LoVo (cell line): ENCODE measurements at regions not wholly inside any gene's neighbourhood (a gene's known extent, or its start where the extent isn't known, plus 50 kb on each side); places are given as distances from the start of the nearest gene placed in this dataset.

ENCODE experiments used
- DNase-seq: peaks from one replicate; pipeline ENCODE4 v3.0.0-alpha.2; 2016; ENCODE audit warnings: low spot score

DNA sequence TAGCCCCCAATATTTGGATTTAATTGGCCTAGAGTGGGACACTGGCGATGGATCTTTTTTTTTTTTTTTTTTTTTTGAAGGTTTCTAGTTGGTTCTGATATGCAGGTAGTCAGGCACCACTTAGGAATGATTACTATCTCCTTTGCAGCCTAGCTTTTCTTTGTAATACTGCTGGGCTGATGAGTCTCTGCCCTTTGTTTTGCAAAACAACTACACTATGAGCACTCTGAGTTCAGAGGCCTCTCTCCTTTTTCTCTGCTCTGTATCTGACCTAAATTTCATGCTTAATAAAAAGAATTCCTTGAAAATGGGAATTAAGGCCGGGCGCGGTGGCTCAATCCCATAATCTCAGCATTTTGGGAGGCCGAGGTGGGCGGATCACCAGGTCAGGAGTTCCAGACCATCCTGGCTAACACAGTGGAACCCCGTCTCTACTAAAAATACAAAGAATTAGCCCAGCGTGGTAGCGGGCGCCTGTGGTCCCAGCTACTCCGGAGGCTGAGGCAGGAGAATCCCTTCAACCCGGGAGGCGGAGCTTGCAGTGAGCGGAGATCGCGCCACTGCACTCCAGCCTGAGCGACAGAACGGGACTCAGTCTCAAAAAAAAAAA is 1312.3 kb downstream of the FAM181B start:
- DNase-seq, result no peak

DNA sequence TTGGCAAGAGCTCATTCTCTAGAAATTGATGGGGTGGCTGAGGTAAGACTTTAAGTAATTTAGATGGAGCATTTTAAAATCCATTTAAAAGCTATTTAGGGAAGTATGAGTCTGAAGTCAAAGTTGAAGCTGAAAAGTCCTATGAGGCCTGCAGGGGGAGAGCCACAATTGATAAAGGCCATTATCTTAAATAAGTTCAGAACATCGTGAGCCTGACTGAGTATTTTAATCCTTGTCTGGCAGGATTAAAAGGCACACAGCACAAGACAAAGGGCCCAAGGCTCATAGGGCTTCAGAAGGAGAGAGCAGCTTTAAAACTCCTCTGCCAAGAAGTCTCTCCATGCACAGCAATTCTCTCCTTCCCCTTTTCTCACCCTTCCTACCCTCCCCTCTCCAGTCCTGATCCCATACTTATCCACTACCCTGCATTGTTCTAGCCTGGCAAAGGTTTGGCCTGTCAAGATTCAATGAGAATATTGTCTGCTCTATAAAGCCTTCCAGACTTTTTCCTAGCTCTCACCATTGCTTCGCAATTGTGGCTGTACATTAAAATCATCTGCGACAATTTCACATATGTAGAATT is 1312.9 kb downstream of the FAM181B start:
- DNase-seq, result no peak

DNA sequence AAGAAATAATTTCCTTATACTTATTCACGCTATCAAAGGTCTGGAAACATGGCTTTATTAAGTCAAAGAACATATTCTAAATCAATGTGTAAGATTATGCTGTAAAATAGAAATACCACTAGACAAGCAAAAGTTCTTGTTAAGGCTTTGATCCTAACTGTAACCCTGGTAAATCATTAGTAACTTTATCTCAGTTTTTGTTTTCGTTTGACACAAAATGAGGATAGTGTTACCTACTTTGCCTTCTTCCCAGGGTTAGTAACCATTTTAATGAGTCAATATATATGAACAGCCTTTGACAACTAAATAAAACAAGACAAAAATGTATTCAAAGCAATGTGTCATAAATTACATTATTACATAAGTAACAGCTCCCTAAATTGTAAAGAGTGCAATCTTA is 1336.3 kb downstream of the FAM181B start:
- no peak for DNase-seq

DNA sequence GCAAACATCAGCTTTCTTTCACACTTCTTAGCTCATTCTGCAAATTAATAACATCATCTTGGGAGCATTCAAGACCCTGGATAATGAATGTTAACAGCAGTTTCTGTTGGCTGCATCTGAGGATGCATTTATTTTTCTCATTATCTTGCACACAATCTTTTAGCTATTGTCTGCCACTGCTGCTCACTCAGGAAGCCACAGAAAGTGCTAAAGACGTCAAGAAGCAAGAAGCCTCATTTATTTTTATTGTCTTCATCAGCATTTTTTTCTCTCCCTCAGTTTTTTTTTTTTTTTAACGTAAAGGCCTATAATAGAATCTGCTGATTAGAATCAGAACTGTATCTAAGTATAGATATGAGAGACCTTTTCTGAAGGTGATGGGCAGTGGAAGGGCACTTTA is 1339.4 kb downstream of the FAM181B start:
- DNase-seq, result no peak

DNA sequence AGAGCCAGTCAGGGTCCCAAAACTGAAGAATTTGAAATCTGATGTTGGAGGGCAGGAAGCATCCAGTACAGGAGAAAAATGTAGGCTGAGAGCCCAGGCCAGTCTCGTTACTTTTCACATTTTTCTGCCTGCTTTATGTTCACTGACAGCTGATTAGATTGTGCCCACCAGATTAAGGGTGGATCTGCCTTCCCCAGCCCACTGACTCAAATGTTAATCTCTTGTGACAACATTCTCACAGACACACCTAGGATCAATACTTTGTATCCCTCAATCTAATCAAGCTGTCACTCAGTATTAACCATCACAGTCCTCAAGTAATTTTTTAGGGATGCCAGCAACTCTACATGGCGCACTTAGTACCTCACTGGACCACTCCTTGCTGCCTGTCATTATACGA is 1345.3 kb downstream of the FAM181B start:
- DNase-seq, result no peak

DNA sequence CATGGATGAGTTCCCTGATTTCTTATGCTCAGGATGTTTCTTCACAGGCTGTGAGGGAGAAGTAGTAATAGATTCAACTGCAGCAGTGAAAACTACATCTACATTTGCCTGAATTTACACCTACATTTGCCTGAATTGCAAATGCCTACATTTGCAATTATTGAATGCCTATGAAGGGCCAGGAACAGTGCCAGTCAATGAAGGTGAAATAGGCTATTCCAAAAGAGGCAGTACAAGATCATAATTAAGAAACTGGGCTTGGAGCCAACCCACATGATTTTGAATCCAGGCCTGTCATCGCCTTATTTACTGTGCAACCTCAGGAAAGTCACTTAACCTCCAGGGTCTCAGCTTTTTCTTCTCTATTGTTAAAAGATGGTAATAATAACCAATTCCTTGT is 1353.3 kb downstream of the FAM181B start:
- DNase-seq, result no peak

DNA sequence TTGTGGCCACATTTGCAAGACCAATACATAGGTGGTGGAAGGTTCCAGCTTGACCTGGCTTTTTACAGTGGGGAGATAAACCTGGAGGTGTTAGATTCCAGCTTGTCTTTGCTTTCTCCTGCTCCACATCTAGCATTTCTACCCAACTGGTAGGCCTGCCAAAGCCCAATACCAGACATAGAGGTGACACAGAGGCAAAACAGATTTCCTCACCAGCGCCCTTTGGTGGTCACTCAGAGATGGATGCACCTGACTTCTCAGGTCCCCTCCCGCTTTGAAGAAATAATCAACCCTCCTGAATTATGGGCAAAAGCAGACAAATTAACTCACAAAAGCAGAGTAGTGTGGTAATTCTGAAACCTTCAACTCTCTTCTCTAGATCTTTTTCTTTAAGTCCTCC is 1356.2 kb downstream of the FAM181B start:
- no peak for DNase-seq

DNA sequence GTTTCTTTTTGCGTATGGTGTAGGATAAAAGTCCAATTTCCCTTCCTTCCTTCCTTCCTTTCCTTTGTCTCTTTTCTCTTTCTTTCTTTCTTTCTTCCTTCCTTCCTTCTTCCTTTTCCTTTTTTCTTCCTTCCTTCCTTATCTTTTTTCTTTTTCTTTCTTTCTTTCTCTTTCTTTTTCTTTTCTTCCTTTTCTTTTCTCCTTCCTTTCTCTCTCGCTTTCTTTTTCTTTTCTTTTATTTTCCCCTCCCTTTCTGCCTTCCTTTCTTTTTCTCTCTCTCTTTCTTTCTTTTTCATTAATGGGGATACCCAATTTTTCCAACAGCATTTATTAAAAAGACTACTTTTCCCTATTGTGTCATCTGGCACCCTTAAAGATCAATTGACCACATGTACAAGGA is 1359.7 kb downstream of the FAM181B start:
- DNase-seq, result no peak

DNA sequence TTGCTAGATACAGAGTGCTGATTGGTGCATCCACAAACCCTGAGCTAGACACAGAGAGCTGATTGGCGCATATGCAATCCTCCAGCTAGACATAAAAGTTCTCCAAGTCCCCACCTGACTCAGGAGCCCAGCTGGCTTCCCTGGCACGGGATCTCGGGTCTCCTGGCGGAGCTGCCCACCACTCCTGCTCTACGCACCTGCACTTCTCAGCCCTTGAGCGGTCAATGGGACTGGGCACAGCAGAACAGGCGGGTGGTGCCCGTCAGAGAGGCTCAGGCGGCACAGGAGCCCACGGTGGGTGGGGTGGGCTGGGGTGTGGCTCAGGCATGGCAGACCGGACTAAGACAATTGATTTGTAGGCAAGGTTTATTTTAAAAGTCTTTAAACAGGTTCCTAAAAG is 1365.5 kb downstream of the FAM181B start:
- DNase-seq, result no peak

DNA sequence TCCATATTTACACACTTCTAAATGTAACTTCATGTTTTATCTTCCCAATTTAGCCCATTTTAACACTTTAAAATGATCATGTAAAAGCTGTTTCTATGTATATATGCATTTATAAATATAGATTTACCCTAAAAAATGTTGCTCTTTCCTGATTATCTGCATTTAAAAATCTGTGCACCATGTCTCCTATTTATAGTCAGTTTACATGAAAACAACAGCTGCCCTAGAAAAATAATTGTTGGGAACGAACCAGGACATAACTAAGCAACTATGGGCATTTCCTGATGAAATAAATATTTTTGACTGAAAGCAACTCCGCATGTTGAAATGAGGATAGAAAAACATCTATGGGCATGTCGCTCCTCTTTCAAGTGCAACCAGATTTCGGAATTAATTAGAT is 1368.2 kb downstream of the FAM181B start:
- no peak for DNase-seq

DNA sequence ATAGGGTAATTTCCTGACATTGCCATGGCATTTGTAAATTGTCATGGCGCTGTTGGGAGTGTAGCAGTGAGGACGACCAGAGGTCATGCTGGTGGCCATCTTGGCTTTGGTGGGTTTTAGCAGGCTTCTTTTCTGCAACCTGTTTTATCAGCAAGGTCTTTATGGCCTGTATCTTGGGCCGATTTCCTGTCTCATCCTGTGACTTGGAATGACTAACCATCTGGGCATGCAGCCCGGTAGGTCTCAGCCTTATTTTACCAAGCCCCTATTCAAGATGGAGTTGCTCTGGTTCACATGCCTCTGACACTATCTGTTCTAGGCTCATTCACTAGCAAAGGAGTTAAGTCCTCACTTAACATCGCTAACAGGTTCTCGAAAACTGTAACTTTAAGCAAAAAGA is 1374.2 kb downstream of the FAM181B start:
- DNase-seq, result no peak

DNA sequence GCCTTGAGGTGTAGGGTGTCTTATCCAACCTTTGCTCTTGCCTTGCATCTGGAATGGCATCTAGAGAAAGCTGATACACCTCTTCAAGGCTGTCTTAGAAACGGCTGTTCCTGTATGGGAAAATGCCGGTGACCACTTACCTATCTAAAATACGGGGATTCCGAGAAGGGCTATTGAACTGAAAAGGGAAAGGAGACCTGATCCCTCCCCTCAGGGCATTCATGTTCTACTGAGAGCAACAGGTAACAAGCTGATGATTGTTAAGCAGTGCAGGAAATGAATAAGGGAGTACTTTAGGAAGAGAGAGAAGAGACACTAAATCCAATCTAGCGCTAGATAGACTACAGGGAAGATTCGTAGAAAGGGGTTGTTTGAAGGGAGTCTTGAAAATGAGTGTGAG is 1388.1 kb downstream of the FAM181B start:
- no peak for DNase-seq

DNA sequence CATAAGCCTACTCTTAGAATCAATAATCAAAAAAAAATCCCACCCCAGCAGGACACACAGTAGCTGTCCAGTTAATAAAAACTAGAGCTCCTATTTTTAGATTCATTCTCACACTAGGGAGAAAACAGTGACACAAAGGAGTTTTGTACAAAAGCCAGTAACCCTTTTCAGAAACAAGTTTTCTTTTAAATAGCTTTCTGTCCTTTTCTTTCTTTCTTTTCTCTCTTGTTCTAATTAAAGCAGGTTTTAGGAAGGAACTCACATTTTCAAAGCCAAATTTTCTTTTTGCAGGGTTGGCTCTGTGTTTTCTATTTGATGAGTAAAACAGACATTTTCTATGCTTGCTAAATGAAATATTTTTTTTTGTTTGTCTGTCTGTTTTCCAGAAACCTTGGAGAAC is 1390.7 kb downstream of the FAM181B start:
- no peak for DNase-seq

DNA sequence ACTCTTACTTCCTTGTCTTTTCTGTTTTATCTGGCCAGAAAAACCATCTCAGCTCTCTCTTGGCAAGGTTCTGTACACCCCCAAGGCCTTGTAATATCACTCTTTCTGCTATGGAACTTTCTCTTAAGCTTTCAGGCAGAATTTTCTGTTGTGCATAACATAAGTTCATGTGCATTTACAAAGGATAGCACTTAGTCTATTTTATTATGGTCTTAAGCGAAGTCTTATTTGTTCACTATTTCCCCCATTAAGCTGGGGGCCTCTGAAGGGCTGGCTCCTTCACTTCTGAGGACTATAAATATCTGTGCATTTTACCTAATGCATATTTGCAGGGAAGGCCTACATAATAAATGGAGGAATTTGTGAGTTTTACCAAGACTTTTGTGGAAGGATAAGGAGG is 1393.4 kb downstream of the FAM181B start:
- DNase-seq, result no peak

DNA sequence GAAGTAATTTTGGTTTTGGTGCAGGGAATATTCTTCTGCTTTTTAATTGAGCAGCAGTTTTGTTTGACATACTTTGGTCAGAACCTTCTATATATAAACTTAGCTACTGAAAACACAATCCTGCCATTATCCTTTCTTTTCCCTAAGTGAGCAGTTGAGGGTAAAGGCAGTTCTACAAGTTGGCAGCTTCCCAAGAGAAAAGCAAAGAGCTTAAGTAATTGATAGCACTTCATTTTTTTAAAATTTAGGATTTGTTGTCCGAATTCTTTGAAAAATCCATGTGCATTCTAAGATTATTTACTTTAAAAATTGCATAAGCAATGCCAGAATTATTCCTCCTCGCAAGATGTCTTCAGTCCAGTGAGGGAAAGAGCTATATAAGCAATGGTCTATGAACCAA is 1394.1 kb downstream of the FAM181B start:
- no peak for DNase-seq

DNA sequence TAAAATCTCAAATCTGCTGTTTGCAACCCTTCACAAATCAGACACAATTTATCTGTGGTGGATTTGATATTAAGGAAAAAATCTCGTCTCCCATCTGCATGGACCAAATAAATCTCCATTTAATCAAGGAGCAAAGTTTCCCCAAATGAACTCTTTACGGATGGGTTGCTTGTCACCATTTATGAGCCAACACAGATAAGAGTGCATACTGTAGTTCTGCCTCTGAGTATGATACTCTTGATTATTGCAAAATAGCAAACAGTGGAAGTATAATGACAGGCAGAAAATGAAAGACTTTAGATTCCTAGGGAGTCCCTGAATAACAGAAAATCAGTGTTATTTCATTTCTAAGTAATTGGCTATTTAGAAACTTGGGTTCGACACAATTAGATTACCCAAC is 1395.9 kb downstream of the FAM181B start:
- DNase-seq, result no peak

DNA sequence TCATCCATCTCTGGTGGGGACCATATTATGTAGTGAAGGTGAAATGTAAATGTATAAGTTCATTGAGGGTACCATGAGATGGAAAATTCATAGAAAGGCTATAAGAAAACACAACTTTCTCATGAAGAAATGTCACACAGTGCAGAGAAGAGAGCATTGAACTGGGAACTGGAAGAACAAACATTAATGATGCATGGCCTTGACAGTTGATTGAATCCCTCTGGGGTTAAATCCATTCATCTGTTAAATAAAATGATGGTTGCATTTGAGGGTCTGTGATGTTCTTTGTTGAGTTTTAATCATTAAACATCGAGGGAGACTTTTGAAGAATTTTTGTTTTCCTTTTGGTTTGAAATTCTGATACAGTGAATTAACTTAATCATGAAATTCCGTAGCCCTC is 1401.4 kb downstream of the FAM181B start:
- no peak for DNase-seq

DNA sequence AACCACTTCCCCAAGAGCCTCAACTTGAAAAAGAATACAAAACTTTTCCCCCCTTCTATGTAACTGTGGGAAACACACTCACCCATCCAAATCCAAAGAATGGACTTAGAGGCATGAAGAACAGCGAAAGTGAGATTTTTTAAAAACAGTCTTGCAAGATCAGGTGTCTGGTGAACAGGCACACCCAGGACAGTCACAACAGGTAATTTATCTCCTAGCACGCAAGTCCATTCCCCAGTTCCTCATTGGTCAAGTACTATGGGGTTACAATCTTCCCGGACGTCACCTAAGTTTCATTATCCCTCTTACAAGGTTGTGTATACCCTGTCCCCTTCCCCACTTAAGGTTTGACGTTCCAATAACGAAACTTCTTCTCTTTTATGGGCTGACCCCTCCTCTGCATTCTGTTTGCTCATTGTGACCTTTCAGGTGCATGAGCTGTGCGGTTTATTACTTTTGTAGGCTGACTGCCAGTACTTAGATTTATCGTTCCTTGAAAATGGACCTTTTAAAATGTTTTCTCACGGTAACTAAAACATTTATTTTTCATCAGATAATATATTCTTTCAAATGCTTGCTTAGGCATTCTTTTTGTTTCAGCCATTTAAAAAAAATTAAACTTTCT is 1401.9 kb downstream of the FAM181B start:
- DNase-seq, result no peak

DNA sequence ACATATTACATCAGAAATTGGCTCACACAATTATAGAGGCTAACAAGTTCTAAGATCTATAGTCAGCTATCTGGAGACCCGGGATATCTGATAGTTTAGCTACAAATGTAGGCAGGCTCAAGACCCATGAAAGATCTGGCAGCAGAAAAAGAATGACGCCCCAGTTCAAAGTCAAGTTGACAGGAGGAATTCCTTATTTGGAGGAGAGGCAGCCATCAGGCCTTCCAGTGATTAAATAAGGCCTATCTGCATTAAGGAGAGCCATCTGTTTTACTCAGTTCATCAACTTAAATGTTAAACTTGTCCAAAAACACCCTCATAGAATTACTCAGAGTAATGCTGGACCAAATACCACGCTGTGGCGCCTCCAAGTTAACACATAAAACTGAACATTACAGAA is 1402.6 kb downstream of the FAM181B start:
- no peak for DNase-seq

DNA sequence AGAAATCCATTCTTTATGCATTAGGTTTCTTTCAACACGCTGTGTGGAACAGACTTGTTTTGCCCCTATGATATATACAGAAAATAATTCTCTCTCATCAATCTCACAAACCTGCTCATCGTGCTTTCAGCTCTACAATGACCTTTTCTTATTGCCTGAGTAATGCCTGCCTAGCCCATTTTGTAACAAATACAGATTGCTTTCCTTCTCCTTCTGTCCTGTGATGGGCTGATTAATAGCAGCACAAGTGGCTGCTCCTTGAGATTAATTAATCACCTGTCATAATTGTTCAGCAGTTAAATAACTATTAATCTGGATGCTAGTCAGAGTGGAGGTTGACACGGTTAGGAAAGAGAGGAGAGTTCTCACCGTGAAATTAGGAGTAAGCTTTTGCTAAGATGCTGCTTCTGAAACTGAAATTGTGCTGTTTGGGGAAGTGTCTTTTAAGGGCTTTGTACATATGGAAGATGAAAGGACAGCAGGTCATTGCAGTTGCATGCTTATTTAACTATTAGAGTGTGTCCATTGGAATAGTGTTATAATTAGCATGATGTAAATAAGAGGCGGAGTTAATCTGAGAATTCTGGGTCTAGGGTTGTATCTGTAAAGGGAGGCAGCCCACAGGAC is 1430.5 kb downstream of the FAM181B start:
- DNase-seq, result no peak

DNA sequence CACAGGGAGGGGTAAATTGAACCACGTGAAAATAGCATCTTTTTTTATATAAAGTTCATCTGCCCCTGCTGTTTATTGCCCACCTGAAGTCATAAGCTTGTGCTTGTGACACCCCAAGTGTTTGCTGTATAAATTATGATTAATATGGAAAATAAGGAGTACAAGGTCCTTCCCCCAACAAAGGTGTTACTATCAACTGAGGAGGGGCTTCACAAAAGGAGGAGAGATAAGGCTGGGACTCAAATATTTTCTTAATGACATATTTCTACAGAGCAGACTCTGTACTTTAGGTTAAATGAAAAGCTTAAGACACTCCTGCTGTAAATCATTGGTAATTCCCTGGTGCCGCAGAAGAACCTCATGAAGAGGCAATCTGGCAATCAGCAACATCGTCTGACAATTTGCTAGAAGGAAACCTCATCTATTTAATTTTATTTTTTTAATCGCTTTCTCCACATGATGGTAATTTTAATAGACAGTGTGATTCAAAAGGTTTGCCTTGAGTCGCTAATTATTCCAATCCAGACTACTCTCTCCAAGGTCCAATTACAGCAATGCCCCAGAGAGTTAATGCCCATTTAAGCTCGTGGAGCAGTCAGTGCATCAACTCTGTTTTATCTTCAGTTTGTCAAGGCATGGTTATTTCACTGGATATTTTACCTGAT is 1432.4 kb downstream of the FAM181B start:
- no peak for DNase-seq

DNA sequence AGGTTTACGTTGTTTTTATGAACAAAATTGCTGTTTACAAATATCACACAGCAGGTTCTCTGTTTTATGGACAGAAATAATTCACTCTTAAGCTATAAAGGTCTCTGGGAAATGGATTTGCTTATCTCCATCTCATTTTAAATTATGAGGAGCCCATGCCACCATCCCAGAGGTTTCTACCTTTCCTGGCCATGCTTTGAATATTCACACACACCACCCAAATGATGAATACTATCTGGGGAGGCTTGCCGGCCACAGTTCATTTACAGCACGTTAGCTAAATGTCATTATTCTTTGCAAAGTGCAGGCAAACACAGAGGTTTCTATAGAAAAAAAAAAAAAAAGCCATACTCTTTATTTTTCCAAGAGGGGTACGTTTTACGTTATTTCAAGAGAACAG is 1446.7 kb downstream of the FAM181B start:
- no peak for DNase-seq

DNA sequence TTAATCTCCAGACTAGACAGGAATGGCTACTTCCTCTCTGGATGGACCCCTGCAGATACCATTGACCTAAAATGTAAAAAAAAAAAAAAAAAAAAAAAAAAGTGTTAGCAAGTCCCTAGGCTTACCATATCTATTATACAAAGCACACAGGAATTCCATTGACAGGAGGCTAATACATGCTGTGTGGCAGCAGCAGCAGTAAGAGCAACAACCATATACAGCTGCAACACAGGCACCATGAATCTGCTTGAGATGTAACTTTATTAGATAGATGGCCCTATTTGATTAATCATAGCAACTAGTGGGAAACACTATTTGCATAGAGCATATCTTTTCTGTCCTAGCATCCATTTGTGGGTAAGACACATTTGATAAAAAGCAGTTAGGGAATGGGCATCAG is 1447.1 kb downstream of the FAM181B start:
- no peak for DNase-seq
